ENCODE measurements at regions not wholly inside any gene's neighbourhood (a gene's known extent, or its start where the extent isn't known, plus 50 kb on each side); places are given as distances from the start of the nearest gene placed in this dataset.
A peak's percentile ranks its signal among the peaks of the same experiment; 100 is the strongest.

DNA sequence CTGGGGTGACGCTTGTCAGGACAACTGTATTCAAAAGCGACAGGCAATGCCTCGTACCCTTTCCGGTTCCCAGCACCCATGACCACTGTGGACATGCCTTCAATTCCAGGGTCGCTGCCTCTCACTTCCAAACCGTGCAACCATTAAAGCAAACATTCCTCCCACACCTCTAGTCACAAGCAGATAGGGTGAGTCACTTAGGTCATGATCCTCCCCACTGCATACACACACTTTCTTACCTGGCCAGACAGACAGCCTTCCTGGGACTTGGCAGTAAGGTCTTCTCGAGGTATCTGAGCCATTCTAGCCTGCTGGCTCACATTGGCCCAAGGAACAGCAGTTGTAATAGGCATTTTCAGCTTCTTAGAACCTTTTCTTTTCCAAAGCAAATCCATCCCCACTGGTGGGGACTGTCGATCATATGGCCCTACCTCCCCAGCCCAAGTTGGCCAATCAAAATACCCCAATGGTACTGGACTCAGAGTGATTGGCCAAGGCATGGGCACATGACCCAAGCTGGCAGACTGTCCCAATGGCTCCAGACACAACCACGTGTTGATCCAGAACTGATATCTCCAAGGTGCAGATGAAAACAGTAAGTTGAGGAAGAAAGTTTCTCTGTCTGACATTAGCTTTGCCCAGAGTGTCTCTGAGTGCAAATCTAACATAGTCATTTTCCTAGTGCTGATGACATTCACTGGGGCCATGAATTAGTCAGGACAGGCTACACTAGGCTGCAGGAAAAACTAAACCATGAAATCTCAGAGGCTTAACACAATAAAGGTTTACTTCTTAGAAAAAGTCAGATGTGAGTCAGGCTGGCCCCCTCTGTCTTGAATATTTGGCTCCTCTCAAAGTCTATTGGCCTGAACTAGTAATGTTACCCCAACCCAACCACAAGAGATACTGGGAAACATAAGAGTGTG is 113.8 kb downstream of the RRAGC start:
- no TSS peak for BruUV-seq (replicated peaks)
- in situ Hi-C loops (cut with MboI) (no loop called here), intact Hi-C loops (cut with micrococcal nuclease) (loop anchor here (10.0 kb wide), 1 partner anchor 69 kb away; no protein-coding TSS in a partner anchor)
- no peaks in the 10 kb centered on the region for H3K9me1 ChIP-seq (ENCODE audit: control insufficient read depth, insufficient read depth, low read length)
- H3K9ac ChIP-seq (ENCODE audit: insufficient read depth in 1 of 2, low read depth in 2 of 2, low read length in 2 of 2) = no peak overlapping the region
- no peak overlapping the region for H3K4me3 ChIP-seq
- WGBS (ENCODE audit: insufficient coverage, low coverage, missing lambda C conversion rate) = 24% methylated on average over 9 of the region's 9 CpGs
- peak overlapping the region; percentile 20; the same call in 1 of the 2 replicates for H3K4me2 ChIP-seq (ENCODE audit: insufficient read depth, low read length)
- ChIA-PET CTCF (ENCODE audit: low intra/inter-chr PET ratio) (no interaction called here), POLR2A (interaction anchor here (1.5 kb wide), 1 partner anchor 12 kb away, joined by 9 read pairs; no protein-coding TSS in a partner anchor)
- DNase-seq (ENCODE audit: extremely low read depth in 1 of 4, low spot score in 3 of 4) = peak; percentile 66 to 83 (median 73)
- ATAC-seq = peak; percentile 71
- H3K79me2 ChIP-seq (ENCODE audit: control insufficient read depth, insufficient read depth, low read length) = no peaks in the 10 kb centered on the region
- peaks cover 36% of the 10 kb centered on the region in 2 experiments for H3K4me1 ChIP-seq (replicated peaks in 1 of 2; ENCODE audit: control insufficient read depth in 2 of 2, insufficient read depth in 2 of 2, low read length in 2 of 2)
- H3K36me3 ChIP-seq (ENCODE audit: control insufficient read depth, insufficient read depth, low read length) = no peaks in the 10 kb centered on the region
- peak; percentile 94 for FAIRE-seq
- peak overlapping the region; percentile 16; the same call in 2 of the 3 replicates for H3K27ac ChIP-seq (ENCODE audit: extremely low read depth, low read depth, low read length)
- peak overlapping the region; percentile 70 for H2AFZ ChIP-seq (ENCODE audit: low read depth, low read length)
- H3K9me3 ChIP-seq (replicated peaks; ENCODE audit: control insufficient read depth, insufficient read depth, low read depth, low read length) = peaks cover 7% of the 10 kb centered on the region
- no peaks in the 10 kb centered on the region for H4K20me1 ChIP-seq (replicated peaks; ENCODE audit: control insufficient read depth, insufficient read depth, low read length)
- H3K27me3 ChIP-seq (ENCODE audit: control insufficient read depth in 2 of 2, insufficient read depth in 2 of 2, low read length in 2 of 2) = no peaks in the 10 kb centered on the region
- TF ChIP-seq BRF1 (IDR thresholded peaks at IDR 0.05; ENCODE audit: borderline replicate concordance, extremely low read depth, insufficient read length) (no peak), HDAC6 (IDR thresholded peaks at IDR 0.05; ENCODE audit: low read depth, low read length) (no peak), ZBTB9 (CRISPR knock-in tag; IDR thresholded peaks at IDR 0.05) (no peak), POLR3A (IDR thresholded peaks at IDR 0.05; ENCODE audit: borderline replicate concordance, extremely low read depth, insufficient read depth, insufficient read length) (no peak), CBX8 (IDR thresholded peaks at IDR 0.05; ENCODE audit: borderline replicate concordance, extremely low read depth, low read depth, low read length, poor library complexity, severe bottlenecking) (no peak), C11orf30 (IDR thresholded peaks at IDR 0.05; ENCODE audit: low read depth) (no peak), CHD4 (IDR thresholded peaks at IDR 0.05; ENCODE audit: insufficient read depth, insufficient replicate concordance, low read depth, low read length, poor library complexity, severe bottlenecking) (no peak), USF1 (CRISPR knock-in tag; IDR thresholded peaks at IDR 0.05) (peak; percentile 92), CC2D1A (IDR thresholded peaks at IDR 0.05) (no peak), LCOR (CRISPR knock-in tag; IDR thresholded peaks at IDR 0.05) (no peak), ZNF280B (CRISPR knock-in tag; IDR thresholded peaks at IDR 0.05) (no peak), NCOA4 (IDR thresholded peaks at IDR 0.05; ENCODE audit: partially characterized antibody) (no peak)
- TF ChIP-seq, protein P1, sequence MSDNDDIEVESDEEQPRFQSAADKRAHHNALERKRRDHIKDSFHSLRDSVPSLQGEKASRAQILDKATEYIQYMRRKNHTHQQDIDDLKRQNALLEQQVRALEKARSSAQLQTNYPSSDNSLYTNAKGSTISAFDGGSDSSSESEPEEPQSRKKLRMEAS (CRISPR knock-in tag; IDR thresholded peaks at IDR 0.05) = peak; percentile 51
- TF ChIP-seq, protein P2, sequence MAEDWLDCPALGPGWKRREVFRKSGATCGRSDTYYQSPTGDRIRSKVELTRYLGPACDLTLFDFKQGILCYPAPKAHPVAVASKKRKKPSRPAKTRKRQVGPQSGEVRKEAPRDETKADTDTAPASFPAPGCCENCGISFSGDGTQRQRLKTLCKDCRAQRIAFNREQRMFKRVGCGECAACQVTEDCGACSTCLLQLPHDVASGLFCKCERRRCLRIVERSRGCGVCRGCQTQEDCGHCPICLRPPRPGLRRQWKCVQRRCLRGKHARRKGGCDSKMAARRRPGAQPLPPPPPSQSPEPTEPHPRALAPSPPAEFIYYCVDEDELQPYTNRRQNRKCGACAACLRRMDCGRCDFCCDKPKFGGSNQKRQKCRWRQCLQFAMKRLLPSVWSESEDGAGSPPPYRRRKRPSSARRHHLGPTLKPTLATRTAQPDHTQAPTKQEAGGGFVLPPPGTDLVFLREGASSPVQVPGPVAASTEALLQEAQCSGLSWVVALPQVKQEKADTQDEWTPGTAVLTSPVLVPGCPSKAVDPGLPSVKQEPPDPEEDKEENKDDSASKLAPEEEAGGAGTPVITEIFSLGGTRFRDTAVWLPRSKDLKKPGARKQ (CRISPR knock-in tag; IDR thresholded peaks at IDR 0.05) = no peak

Measured in K562 (cell line).